ENCODE measurements at regions not wholly inside any gene's neighbourhood (a gene's known extent, or its start where the extent isn't known, plus 50 kb on each side); places are given as distances from the start of the nearest gene placed in this dataset.
"Not testable (repeated sequence)": the region's sequence is repeated elsewhere in the genome, so short reads cannot be mapped to it uniquely, and the experiment has no call there.

DNA sequence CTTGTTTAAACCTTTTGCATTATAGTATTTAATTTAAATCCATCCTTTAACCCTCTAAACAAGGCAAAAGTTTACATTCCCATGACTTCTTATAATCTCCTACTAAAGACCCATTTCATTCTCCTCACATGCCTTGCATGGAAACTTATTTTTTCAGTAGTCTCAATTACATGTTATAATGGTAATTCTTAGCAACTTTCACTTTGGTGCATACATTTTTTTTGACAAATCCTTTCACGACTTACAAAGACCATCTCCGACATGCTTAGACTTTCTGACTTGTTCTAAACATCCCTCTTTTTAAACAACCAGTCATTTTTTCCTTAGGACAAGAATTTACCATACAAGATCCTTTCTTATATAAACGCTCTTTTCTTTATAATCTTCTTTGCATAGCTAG is 615.4 kb upstream of the GBE1 start:
- DNase-seq, result no peak

DNA sequence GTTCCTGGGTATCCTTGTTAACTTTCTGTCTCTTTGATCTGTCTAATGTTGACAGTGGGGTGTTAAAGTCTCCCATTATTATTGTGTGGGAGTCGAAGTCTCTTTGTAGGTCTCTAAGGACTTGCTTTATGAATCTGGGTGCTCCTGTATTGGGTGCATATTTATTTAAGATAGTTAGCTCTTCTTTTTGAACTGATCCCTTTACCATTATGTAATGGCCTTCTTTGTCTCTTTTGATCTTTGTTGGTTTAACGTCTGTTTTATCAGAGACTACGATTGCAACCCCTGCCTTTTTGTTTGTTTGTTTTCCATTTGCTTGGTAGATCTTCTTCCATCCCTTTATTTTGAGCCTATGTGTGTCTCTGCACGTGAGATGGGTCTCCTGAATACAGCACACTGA is 612.4 kb upstream of the GBE1 start:
- not testable (repeated sequence) for DNase-seq

DNA sequence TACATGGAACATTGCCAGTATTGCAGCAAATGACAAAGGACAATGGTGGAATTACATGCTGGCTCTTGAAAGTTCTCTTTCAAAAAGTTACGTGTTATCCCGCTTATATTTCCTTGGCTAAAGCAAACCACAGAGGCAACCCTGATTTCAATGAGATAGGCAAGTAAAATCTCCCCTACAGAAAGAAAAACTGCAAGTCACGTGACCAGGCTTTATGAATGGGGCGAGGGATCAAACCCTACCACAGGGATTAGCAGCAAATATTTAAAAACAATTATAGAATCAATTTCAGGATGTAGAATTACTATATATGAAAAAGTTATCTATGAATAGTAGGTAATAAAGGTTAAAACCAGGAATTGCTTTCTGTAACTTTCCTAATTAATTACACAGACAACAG is 603.4 kb upstream of the GBE1 start:
- DNase-seq, result no peak

DNA sequence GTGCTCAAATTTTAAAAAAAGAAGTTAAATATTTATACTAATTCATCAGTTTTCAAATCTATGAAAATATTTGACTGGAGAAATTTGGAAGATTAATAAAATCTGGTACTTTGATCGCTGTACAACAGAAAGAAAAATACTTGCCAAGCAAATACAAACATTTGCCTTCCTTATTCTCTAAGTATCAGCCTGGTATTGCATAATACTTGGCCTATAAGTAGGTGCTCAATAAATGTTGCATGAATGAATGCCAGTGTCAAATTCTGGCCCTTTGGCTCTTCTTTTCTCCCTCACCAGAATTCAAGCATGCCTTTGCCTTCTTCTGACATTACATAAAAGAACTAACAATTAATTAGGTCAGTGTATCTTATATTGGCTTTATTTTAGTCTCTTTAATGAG is 601.7 kb upstream of the GBE1 start:
- DNase-seq, result no peak

DNA sequence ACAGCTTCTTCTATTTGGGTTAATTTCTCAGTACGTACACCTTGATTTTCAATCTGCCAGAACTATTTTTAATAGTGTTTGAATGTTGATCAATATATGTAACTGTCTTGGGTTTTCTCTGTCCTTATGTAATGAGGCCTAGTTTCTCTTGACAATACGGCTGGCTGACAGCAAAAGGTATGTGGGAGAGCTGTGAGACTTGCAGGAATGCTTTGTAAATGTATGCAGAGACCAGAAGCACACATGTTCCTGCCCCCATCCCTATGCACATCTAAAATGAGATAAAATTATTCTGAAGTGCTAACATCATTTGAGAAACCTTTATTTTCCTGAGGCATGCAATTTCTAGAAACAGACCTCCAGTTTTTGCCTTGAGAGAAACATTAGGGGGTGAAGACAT is 593.8 kb upstream of the GBE1 start:
- no peak for DNase-seq

DNA sequence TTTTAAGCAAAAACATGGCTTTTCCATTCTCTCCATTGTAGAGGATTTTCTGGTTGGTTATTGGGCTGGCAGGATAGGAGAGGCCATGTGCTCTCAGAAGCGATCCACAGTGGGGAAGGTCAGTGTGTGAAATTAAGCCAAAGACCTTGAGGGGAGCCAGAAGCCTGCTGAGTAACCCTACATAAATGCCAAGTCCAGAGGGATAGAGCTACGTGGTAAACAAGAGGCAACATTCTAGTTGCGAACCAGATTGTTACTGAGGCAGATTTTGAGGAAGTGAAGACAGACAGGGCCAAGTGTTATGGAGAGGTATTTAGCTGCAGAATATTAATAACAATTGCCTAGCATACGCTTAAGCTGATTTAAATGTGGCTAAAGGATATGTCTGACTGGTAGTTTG is 592.8 kb upstream of the GBE1 start:
- DNase-seq, result no peak

DNA sequence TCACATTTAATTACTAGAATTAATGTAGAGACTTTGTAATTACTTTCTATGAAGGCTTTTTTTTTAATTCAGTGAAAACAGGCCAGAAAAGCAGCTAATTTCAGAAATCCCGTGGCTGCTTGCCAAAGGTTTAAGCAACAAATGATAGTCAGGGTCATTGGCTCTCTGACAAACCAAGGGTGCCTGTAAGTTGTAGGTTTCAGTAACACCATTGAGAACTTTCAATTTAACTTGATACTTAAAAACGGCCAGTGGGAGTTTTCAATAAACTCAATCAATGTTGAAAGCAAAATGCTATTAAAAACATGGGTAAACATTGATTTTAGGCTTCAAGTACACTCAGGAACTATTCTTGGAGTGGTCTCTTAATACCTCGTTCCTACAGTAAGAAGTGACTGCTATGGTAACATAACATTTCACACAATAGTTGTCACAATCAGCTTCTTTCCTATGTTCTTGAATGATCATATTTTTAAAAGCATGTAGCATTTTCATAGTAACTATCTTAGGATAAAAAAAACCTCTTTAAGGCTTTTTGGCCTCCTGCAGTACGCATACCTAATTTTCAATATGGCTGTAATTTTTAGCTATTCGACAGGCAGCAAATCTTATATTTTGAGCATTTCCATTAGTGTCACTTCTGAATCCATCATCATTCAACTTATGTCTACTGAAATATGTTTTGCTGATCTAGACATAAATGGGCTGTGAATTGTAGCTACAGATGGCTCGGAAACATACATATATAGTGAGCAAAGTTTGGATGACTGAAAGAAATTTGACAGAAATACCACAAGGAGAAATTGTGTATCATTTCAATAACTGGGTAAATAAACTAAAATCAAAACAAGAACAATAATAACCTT is 592.1 kb upstream of the GBE1 start:
- DNase-seq, result no peak

DNA sequence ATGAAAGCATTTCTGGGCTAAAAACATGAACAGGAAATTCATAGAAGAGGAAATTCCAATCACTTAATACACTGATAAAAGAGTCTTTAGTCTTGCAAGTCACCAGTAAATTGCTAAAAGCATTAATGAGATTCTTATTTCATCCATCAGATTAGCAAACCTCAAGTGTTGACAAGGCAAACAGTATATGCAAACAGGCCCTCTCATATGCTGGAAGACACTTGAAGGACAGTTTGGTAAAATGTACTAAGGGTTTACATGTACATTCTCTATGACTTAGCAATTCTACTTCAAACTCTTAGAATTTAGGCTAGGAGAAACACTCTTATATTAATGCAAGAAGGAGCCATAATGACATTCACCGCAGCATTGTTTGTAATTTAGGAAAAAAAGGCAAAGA is 586.1 kb upstream of the GBE1 start:
- no peak for DNase-seq

DNA sequence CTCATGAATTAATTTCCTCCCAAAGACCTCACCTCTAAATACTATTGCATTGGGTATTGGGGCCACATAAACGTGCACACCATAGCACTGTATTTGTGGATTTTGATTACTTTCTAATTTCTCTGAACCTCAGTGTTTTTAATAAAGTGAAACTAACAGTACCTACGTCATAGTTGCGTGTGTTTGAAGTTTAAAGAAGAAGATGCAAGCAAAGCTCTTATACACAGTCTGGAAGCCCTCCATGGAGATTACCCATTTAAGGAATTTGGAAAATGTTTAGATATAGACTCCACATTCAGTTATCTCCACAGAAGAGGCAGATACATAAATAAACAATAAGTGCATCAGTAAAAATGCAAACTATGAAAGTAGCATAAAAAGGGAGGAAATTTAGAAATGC is 581.1 kb upstream of the GBE1 start:
- no peak for DNase-seq

DNA sequence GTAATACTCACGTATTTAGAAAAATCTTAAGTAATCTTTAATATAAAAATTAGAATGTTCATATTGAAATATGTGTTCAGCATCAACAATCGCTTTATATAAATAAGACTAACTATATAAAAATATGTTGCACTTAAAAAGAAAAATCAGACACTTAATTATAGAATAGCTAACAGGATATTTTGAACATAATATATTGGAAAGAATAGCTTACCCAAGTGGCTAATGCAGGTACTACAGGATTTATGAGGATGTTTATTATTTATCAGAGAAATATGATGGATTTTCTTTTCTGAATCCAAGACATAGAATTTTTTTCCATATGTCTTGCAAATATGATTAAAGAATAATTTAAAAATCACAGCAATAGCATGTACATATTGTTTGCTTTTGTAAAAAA is 567.9 kb upstream of the GBE1 start:
- DNase-seq, result no peak

DNA sequence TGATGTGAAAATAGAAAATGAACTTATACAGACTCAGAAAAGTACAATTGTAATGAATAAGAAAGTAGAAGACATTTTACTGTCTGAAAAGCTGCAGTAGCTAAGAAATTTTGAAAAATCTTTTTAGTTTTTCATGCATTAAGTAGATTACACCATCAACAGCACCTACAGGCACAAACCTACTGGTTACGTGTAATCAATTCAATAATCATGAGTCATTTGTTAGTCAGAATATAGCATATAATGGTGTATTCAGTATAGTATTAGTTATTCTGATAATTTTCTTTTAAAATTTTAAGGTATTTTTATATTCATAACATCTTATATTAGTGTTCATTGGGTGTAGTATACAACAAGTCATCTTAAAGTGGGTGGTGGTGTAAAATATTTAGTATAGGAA is 550.5 kb upstream of the GBE1 start:
- no peak for DNase-seq

DNA sequence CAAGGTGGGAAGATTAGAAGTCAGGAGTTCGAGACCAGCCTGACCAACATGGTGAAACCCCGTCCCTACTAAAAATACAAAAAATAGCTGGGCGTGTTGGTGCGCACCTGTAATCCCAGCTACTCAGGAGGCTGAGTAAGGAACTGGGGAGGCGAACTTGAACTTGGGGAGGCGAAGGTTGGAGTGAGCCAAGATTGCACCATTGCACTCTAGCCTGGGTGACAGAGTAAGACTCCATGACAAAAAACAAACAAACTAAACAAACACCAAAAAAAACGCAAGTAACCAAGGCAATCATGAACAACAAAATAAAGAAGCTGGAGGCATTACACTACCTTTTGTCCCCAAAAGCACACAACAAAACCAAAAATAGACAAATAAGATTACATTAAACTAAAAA is 547.3 kb upstream of the GBE1 start:
- DNase-seq, result no peak

DNA sequence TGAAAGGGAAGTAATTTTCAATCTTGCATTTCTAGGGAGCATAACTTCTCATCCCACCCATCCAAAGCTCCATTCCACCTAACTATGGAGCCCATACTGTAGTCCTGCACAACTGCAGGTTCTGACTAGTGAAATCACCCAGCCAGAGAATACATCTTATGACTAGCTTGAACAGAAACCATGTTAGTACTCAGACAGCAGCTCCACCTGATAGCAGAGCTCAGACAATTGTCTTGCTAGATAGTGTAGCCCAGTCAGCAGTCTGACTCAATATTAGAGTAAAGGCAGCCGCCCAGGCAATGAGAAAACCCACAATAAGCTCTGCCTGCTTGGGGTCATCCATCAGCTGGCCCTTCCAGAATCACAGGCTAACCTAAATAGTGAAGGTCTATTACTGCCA is 544.7 kb upstream of the GBE1 start:
- no peak for DNase-seq

DNA sequence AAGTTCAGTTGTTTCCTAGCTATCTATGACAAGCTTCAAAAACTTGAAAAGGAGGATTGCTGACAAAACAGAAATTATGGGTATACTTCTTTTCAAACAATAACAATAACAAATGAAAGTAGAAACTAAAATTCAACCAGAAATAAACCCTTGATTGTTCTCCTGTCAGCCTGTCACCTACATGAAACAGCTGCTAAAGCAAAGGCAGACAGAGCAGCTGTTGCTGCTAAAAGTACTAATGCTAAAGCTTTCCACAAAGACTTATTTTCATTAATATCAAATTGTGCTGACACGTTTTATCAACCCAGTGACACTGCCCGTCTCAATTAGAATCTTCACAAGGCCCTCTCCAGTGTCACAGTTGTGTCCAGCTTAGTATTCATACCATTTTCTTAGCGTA is 533.2 kb upstream of the GBE1 start:
- no peak for DNase-seq

DNA sequence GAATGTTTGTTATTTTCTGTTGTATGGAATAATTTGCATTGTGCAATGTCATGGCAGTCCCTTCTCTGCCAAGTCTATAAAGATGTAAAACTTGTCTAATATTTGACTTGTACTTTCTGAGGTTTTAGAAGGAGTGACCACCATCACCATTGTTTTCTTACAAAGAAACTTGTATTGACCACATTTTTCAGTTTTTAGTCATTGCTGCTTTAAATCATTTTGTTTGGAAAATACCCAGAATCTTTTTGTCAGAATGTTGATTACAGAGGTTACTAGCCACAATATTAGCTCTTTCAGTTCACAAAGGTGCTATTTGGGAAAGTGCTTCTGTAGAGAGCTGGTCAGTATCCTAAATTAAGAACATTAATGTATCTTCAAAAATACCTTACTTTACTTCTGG is 532.4 kb upstream of the GBE1 start:
- no peak for DNase-seq

DNA sequence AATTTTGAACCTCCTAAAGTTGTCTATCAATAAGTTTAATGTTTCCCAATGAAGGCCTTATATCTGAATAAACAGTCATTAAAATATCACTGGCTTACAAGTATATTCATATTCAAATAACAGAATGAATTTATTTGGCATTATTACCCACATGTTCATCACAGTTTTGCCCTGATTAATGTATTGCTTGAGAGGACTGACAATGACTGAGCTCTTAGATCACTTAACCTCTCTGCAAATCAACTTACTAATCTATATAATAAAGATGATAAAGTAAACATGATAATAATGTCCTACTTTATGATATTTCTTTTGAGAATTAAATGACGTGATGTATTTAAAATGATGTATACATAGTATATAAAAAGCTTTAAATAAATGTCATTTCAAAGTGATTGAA is 532.0 kb upstream of the GBE1 start:
- DNase-seq, result no peak

DNA sequence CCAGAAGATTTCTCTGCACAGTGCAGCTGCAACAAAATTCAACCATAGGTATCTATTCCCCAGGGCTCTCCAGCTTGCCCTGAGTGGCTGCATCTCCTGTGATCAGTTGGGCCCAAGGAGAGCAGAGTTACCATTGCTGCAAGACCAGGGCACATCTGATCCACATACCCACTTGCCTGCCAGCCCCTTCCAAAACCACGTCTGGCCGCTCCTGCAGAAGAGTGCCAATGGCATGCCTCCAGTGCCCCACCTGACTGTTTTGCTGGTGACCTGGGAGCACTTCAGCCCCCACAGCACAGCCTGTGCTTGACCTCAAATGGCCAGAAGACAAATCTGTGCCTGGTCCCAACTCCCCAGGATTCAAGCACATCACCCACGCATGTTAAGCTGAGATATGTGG is 526.1 kb upstream of the GBE1 start:
- no peak for DNase-seq

DNA sequence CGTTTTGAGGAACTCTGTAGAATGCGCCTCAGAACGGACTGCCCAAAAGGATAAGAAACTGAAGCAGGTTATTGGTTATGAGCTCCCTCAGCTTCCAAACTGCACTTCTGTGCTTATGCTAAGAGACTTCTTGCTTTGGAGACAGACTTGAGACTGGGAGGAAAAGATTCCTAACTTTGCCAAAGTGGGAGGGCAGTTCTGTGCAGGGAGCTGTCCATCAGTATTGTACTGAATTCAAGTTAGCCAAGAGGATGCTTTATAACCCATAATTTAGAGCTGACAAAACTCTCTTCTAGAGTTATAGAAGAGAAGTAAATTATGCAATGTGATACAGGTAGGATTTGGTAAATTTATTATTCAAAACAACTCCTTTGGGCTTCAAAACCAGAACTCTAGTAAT is 519.8 kb upstream of the GBE1 start:
- no peak for DNase-seq

DNA sequence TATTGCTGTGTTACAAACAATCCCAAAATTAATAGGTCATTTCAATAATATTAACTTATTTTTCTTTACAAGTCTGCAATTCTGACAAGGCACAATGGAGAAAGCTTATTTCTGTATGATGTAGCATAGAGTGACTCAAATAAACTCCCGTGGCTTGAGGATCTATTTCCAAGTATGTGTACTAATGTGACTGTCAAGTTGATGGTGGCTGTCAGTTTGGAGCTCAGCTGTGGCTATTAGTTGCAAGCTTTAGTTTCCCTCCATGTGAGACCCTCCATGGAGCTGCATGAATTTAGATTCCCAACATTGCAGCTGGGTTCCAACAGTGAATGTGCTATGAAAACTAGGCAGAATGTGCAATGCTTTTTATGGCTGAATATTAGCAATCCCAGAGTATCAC is 515.5 kb upstream of the GBE1 start:
- DNase-seq, result no peak

DNA sequence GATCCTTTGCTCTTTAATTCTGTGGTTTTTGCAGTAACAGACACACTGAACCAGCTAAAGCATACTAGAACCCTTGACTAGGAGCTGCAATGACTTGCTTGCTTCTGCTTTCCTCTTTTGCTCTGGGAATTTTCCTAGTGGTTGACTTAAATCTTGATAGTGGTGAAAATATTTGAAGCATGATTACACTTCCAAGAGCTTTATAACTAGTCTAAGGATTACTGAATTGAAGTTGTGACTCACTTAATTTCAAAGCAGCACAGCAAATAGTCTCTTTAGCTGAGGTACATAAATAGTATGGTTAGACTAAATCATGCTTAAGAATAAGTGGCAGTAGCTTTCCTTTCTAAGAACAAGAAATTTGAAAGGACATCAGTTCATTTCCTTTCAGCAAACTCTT is 513.5 kb upstream of the GBE1 start:
- no peak for DNase-seq

DNA sequence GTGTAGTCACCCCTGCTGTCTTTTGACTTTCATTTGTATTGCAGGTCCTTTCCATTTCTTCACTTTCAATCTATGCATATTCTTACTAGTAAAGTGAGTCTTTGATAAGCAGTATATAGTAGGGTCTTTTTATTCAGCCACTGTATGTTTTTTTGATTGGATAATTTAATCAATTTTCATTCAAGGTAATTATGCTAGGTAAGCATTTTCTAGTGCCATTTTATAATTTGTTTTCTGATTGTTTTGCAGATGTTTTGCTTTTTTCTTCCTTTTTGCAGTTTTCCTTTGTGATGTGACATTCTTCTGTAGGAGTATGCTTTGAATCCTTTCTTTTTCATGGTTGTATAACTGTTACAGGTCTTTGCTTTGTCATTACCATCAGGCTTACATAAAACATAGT is 504.3 kb upstream of the GBE1 start:
- no peak for DNase-seq

DNA sequence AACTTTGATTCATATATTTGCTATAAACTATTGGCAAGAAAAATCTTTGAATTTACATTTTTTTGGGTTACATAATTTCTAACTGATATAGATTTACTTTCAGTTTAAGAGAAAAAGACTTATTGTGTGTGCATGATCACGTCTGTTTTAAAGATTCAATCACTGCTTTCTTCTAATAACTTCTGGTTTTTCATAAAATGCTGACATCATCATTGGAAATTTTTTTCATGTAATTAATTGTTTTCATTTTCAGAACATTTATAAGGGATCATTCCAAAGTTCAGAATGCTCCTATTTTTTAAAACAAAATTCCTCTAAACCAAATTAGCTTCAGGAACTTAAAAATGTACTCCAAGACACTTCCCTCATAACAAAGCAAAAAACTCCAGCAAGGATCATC is 500.7 kb upstream of the GBE1 start:
- DNase-seq, result no peak

DNA sequence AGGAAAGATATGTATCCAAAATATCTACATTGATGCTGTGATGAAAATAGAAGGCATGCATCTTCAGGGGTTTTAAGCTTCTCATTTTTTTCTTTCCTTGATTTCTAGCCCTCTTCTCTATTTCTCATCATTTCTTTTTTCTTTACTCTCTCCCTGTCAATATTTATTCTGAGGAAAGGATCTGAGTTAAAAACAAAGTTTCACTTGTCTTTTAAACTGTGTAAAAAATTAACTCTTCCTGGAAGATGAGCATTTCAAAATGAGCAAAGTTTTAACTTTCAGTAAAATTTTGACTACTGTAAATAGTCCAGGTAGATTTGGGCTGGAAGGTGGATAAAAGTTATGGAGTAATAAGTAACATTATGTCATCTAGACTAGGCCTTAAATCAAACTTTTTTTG is 500.2 kb upstream of the GBE1 start:
- no peak for DNase-seq

DNA sequence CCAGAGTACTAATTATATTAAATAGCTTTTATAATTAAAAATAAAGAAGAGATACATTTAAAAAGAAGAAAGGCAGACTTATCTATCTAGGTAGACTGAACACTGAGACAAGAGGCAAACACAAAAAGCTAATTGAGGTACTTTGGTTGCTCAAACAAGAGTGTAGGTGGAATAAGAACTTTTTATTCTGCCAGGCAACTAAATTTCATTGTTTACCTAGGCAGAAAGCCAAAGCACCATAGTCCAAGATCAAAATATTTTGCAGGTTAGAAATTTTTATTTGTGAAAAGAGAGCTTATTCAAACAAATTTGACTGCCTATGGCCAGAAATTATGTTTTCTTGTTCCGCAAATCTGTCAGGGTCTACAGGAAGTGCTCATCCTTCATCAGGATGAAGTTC is 499.6 kb upstream of the GBE1 start:
- DNase-seq, result no peak

DNA sequence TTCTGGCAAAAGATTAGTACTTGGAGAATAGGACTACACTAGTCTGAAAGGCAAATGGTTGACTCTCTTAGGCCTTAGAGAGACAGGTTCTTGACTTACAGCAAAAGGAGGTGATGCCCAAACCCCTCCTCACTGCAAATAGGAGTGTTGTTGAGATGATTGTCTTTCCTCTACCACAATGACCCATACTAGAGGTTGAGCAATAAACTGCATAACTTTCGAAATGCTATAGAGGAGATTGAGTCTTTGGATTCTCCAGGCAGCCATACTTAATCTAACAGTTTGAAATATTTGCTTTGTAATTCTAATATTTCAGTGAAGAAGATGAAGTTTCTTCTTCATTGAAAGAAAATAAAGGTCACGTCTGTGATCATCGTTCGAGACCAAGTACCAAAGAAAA is 498.5 kb upstream of the GBE1 start:
- DNase-seq, result no peak

DNA sequence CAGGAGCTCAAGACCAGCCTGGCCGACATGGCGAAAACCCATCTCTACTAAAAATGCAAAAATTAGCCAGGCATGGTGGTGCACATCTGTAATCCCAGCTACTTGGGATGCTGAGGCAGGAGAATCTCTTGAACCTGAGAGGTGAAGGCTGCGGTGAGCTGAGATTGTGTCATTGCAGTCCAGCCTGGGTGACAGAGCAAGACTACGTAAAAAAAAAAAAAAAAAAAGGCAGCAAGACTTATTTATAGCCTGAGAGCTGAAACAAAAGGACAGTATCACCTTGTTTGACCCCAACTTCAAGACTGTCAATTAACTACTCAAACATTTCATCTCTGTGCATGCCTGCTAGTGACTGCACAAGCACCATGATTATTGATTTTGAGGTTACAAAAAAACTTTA is 478.9 kb upstream of the GBE1 start:
- DNase-seq, result no peak
